ENCODE measurements at regions not wholly inside any gene's neighbourhood (a gene's known extent, or its start where the extent isn't known, plus 50 kb on each side); places are given as distances from the start of the nearest gene placed in this dataset.
"Not testable (repeated sequence)": the region's sequence is repeated elsewhere in the genome, so short reads cannot be mapped to it uniquely, and the experiment has no call there.

DNA sequence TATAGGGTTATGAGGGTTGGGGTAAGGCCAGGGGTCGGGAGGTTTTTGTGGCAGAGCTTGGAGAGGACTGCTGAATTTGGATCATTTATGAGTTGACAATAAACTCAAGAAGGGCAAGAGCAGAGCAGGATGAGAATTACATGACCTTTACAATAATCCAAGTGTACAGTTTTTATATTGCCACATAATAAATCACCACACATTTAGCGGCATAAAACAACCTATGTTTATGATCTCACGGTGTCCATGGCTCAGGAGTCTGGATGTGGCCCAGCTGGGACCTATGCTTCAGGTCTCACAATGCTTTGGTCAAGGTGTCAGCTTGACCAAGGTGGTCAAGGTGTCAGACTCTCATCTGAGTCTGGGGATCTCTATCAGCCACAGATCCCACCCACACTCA lies 118.3 kb upstream of the WSCD1 start:
- no peak for DNase-seq (ENCODE audit: low spot score)

DNA sequence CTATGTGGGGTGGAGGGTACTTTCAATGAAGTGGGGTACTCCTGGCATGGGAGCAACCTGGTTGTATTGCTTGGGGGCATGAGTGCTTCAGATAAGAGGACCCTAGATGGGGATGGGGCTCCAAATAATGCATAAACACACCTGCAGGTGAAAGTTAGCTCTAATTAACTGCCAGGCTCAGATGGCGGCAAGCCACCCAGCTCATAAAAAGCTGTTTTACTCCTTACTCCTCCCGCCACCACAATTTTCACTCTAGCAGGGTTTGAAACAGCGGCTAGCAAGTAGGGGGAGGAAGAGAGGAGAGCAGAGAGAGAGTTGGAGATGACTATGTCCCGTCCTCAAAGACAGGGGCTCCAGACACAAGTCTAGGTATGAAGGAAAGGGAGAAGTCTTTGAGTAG lies 117.7 kb upstream of the WSCD1 start:
- DNase-seq (ENCODE audit: low spot score) = no peak

DNA sequence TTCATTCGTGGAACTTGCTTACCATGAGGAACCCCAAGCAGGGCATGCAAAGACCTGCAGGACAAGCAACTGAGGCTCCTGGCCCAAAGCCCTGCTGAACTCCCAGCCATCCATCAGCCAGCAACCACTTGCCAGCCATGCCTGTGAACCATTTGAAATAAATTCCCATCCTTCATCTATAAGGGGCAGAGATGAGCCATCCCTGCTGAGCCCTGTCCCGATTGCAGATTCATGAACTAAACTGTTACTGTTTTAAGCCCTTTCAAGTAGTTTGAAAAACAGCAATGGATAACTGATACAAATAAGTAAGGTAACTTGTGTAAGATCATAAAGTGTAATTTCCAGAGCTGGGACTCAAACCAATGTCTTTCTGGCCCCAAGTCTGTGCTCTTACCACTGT lies 114.4 kb upstream of the WSCD1 start:
- DNase-seq (ENCODE audit: low spot score) = no peak

DNA sequence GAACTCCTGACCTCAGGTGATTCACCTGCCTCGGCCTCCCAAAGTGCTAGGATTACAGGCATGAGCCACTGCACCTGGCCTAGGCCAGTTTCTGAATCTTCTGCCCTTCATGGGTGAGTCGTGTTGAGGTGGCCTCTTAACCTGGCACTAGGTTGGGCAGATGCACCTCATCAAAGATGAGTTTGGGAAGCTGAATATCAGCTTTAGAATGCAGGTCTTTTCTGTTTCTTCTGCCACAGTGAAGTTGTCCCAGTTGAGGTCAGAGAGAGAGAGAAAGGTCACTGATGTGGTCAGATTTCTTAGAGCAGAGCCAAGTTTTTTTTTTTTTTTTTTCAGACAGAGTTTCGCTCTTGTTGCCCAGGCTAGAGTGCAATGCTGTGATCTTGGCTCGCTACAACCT lies 111.3 kb upstream of the WSCD1 start:
- no peak for DNase-seq (ENCODE audit: low spot score)

DNA sequence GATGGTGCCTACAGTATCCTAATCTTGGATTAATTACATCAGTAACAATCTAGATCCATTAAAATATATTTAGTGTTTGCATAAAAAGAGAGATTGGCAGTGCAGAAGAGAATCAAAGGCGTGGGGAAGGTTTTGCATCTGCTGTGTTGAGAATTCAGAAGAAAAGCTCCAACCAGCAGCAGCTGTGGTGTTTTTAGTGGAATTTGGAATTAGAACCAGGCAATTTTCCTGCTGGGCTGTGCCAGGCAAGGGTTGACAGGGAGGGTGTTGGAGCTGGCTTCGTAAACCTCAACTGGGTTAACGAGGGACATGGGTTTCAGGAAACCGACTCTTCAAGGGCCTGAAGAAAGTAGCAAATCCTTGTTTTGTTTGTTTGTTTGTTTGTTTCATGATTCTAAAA lies 107.8 kb upstream of the WSCD1 start:
- DNase-seq (ENCODE audit: low spot score) = no peak

DNA sequence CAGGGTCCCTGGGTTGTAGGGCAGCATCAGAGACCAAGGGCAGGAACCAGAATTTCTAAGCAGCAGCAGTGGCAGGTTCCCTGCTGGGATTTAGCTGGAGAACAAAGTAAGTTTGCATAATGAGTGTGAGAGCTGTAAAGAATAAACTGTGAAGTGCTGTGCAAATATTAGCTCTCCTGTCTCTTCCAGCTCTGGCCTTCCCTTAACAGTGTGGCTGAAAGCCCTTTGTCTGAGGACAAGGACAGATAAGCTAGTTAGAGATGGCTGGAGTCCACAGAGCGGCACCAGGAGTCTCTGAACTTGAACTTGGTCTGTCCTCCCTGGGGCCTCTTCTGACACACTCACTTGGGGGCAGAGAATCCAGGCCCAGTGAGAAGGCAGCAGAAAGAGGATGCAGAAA lies 98.2 kb upstream of the WSCD1 start:
- no peak for DNase-seq (ENCODE audit: low spot score)

DNA sequence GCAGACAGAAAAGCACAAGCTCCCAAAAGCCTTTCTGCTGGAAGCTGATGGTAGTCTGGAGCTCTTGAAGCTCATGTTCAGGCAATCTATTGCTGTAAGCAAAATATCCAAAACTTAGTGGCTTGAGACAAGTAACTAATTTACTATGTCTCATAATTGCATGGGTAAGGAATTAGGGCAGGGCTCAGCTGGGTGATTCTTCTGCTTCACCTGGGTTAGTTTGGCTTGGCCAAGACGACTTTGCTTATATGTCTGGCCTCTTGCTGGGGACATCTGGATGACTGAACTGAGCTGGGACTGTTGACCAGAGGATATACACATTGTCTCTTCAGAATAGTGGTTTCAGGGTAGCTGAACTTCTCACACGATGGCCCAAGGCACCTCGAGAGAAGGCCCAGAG lies 96.8 kb upstream of the WSCD1 start:
- no peak for DNase-seq (ENCODE audit: low spot score)

DNA sequence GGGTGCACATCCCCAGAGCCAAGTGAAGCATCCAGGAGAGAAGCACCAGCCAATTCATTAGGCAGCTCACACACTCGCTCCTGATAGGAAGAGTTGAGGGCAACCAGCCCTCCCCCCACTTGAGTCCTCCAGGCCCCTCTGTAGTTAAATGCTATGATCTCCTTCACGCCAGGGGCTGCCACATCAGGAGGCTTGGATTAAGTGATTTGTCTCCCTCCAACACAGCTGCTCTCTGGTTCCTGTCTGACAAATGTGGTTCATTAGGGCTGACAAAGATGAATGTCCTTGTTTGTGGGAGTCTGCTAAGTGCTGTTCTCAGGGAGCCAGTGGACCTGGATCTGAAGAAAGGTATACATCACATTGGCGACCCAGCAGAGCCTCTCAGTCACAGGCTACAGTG lies 94.5 kb upstream of the WSCD1 start:
- no peak for DNase-seq (ENCODE audit: low spot score)

DNA sequence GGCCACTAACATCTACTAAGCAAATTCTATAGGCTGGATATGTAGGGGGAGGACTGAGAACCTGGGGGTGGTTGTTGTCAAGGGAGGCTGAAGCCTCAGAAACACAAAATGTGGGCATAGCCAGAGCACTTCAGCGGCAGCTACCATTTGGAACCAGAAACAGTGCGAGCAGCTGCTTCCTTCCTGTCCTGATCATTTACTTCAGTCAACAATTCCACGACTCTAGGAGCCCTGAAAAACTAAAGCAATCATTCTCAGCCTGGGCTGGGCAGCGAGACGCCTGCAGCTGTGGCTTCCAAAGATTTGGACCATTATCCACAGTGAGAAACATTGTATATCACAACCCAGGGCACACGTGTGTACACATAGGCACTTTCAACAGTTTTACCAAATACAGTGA lies 93.9 kb upstream of the WSCD1 start:
- DNase-seq (ENCODE audit: low spot score) = no peak

DNA sequence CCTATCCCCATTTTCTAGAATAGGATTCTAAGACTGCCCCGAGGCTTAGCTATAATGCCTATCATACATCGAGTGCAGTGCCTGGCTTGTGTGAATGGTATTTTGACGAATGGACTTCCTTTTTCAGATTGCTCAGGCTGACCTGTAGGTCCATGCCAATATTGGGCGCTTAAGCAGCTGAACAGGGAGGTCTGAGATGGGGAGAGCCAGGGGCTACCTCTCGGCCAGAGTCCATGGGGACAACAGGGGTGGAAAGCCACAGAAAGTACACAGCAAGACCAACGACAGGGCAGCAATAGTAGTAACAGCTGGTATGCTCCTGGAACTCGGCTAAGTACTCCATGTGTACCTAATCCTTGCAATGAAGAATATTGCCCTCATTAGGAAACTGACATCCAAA lies 91.7 kb upstream of the WSCD1 start:
- DNase-seq (ENCODE audit: low spot score) = no peak

DNA sequence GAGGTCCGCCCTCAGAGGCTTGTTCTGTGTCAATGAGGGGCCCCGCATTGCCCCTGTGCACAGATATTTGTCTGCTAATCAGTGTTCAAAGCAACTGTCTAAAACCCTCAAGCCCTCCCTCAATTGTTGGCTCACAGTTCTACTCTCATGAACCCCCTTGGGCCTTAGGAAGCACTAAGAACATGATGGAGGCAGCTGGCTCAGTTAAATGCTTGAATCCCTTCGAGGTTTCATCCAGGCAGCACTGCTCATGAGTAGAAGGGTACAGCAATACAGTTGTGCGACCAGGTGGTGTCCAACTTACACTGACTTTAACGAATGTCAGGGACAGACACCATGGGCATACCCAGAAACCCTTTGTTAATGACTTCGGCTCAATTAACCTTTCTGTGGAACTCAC lies 89.2 kb upstream of the WSCD1 start:
- no peak for DNase-seq (ENCODE audit: low spot score)

DNA sequence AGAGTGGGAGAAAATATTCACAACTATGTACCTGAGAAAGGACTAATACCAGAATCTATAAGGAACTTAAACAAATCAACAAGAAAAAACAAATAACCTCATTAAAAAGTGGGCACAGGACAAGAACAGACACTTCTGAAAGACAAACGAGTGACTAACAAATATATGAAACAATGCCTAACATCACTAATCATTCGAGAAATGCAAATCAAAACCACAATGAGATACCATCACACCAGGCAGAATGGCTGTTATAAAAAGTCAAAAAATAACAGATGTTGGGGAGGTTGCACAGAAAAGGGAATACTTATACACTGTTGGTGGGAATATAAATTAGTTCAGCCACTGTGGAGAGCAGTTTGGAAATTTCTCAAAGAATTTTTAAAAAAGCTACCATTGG lies 83.5 kb upstream of the WSCD1 start:
- no peak for DNase-seq (ENCODE audit: low spot score)

DNA sequence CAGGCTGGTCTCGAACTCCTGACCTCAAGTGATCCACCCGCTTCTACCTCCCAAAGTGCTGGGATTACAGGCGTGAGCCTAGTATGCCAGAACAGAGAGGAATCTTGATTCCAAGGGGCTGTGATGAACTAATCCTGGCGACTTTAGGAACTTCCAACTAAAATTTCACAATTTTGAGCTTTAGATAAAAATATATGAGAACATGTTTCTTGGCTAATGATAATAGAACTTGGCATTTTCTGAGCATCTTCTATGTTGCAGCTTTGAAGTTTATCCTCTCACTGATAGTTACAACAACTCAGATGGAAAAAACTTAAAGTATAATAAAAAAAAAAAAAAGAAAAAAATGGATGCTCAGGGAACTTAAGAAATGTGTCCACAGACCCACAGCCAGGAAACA lies 69.8 kb upstream of the WSCD1 start:
- no peak for DNase-seq (ENCODE audit: low spot score)

DNA sequence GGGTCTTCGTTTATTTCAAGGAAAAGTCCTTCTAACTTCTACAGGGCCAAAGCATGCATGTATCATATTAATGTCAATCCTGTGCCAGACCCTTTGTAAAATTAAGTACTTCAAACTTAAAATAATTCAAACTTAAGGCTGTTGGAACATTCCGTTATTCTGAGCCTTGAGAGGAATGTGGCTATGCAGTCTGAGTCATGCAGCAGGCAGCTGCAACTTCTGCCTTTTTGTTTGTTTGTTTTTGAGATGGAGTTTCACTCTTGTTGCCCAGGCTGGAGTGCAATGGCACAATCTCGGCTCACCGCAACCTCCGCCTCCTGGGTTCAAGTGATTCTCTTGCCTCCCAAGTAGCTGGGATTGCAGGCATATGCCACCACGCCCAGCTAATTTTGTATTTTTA lies 67.0 kb upstream of the WSCD1 start:
- DNase-seq (ENCODE audit: low spot score) = not testable (repeated sequence)

DNA sequence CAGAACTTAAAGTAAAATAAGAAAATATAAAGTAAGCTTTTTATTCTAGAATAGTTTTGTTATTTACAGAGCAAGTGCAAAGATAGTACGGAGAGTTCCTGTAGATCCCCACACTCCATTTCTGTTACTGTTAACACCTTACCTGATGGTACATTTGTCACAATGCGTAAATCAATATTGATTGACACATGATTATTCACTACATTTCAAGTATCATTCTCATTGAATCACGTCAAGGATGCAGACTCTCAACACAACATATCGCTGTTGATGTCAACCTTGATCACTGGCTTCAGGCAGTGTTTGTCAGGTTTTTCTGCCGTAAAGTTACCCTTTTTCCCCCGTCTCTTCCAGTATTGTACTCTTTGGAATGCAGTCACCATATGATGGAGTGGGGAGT lies 64.2 kb upstream of the WSCD1 start:
- DNase-seq (ENCODE audit: low spot score) = no peak

DNA sequence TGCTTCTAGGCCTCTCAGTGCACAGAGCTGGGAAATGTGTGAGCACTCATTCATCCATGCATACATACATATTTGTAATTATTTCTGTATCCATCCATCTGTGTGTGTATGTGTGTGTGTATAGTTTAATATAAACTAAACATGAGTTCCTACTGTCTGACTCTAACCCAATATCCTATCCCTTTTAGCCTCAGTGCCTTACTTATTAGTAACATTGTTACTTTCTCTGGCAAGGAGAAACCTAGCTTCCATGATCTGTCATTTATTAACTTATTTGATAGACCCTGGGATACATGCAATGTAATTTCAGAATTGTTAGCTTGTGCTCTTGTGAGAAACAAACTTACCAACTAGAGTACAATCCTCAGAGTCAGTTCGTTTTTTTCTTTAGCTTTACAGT lies 59.0 kb upstream of the WSCD1 start:
- DNase-seq (ENCODE audit: low spot score) = no peak

DNA sequence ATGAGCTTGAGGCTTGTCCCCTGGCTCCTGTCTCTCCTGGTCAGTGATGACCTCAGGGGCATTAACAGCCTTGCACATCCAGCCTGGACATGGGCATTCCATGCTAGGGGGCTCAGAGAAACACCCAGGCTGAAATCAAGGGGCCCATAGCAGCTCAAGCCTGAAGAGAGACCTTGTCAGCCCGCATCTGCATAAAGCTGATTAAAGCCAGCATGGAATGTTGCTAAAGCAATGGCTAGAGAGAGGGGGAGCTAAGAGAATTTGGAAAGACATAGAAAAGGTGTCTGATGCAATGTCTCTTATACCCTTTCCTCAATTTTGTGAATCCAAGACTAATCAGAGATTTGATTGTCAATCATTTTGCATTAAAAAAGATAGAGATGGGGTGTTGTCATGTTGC lies 51.4 kb upstream of the WSCD1 start:
- no peak for DNase-seq (ENCODE audit: low spot score)

DNA sequence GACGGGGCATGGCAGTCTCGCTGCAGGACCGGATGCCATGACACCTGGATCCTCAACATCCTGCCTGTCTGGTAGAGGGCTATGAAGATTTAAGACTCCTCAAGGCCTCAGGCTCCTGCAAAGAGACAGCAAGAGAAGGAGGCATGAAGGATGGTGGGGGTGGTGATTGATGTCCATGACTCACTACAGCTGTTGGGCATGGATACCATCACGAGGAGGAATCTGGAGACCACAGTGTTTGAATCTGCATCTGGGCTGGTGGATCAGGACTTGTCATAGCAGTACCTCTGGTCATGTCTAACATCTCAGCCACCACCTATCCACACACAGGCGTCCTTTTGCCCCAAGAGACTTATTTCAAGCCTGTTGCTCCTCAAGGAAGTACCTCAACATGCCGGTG lies 50.2 kb upstream of the WSCD1 start:
- DNase-seq (ENCODE audit: low spot score) = no peak

DNA sequence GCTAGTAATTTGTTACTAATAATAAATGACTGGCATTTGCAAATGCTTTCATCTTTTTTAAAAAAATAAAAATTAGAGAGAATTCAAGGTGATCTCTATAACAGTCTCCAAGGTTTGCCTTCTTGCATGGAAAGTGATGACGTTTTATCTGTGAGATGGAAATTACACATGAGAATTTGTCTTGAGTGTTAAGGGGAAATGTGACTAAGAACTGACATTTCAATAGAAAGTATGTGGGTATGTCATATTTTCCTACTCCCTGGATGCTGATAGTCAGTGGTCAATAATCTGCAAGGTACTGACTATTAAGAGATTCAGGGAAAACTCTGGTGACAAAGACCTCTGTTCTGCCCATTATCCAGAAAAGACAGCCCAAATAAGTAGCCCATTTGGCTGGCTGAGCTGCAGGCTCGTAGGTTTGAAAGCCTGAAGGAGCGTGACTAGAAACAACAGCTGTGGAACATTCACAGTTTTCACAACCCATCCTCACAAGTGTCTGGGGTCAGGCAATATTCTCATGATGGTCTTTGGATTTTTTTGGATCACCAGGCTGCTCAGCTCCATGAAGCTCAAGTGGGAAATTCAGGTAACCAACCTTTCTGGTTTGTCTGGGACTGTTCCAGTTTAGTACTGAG lies 49.7 kb upstream of the WSCD1 start:
- no peak for DNase-seq (ENCODE audit: low spot score)
